HG02938 (cell line): ENCODE measurements at regions not wholly inside any gene's neighbourhood (a gene's known extent, or its start where the extent isn't known, plus 50 kb on each side); places are given as distances from the start of the nearest gene placed in this dataset.
"Not testable (repeated sequence)": the region's sequence is repeated elsewhere in the genome, so short reads cannot be mapped to it uniquely, and the experiment has no call there.

Experiments
- ATAC-seq: cut with Tn5 transposase; IDR thresholded peaks from one replicate; pipeline ENCODE4 v1.9.1; 2021; ENCODE audit warnings: mild to moderate bottlenecking, moderate library complexity; ENCODE audit not compliant: unreplicated experiment

- ATAC-seq: not testable (repeated sequence)
Observed at GRCh38 chr3:125914608-125915436, 54.2 kb upstream of the ROPN1B start.

- ATAC-seq: not testable (repeated sequence)
Observed at GRCh38 chr3:125915437-125915787, 53.6 kb upstream of the ROPN1B start.

GRCh38 chr3:125915792-125916375, 53.1 kb upstream of the ROPN1B start:
- ATAC-seq: peak; percentile 91

GRCh38 chr3:125916376-125916978, 52.5 kb upstream of the ROPN1B start:
- peak; percentile 63 for ATAC-seq

GRCh38 chr3:125917020-125917549, 51.9 kb upstream of the ROPN1B start:
- not testable (repeated sequence) for ATAC-seq

- ATAC-seq: not testable (repeated sequence)
Observed at GRCh38 chr3:125918024-125918423, 51.0 kb upstream of the ROPN1B start.

GRCh38 chr3:125918451-125918850, 50.5 kb upstream of the ROPN1B start:
- ATAC-seq: not testable (repeated sequence)

GRCh38 chr3:125918866-125919265, 50.1 kb upstream of the ROPN1B start:
- not testable (repeated sequence) for ATAC-seq
